Activated CD8-positive, alpha-beta T cell treated with anti-CD3 and anti-CD28 coated beads, Interleukin-2, amount 10 ng/mL, durations not matched to agents 7 days and 5 days (primary cell): ENCODE measurements at regions not wholly inside any gene's neighbourhood (a gene's known extent, or its start where the extent isn't known, plus 50 kb on each side); places are given as distances from the start of the nearest gene placed in this dataset.

Source experiments
- ATAC-seq: fragments of 150-1000 bp; cut with Tn5 transposase; one replicate; pipeline ENCODE4 v1.10.0; 2021; ENCODE audit warnings: moderate library complexity
- CTCF ChIA-PET: fragments of 350-600 bp; sonication (Branson Sonifier 250); formaldehyde crosslinking; loops from one replicate; lab custom pipeline; 2021; ENCODE audit warnings: antibody characterized with exemption; lab: Charles Lee
- POLR2A ChIA-PET: fragments of 350-600 bp; sonication (Branson Sonifier 250); formaldehyde crosslinking; loops from one replicate; lab custom pipeline; 2021; ENCODE audit warnings: antibody characterized with exemption; lab: Charles Lee
- DNase-seq: peaks from one replicate; pipeline ENCODE4 v3.0.0-alpha.2; 2020
- H3K27ac Mint-ChIP-seq: one replicate; pipeline ENCODE4 v1.8.0; 2021; ENCODE audit warnings: mild to moderate bottlenecking, mixed read lengths
- H3K27me3 Mint-ChIP-seq: one replicate; pipeline ENCODE4 v1.8.0; 2021; ENCODE audit warnings: low read depth, mixed read lengths
- H3K36me3 Mint-ChIP-seq: one replicate; pipeline ENCODE4 v1.8.0; 2021; ENCODE audit warnings: low read depth, mixed read lengths
- H3K4me1 Mint-ChIP-seq: one replicate; pipeline ENCODE4 v1.8.0; 2021; ENCODE audit warnings: low read depth, mixed read lengths
- H3K4me3 Mint-ChIP-seq: one replicate; pipeline ENCODE4 v1.8.0; 2021; ENCODE audit warnings: mild to moderate bottlenecking, mixed read lengths
- H3K9me3 Mint-ChIP-seq: one replicate; pipeline ENCODE4 v1.8.0; 2022; ENCODE audit warnings: mixed read lengths; ENCODE audit not compliant: insufficient read depth

GRCh38 chr9:135215571-135216161 is 128.2 kb downstream of the OLFM1 start:
- no peak overlapping the region for H3K27ac Mint-ChIP-seq
- peaks cover 2% of the 10 kb centered on the region for H3K27me3 Mint-ChIP-seq
- no peaks in the 10 kb centered on the region for H3K4me1 Mint-ChIP-seq
- CTCF ChIA-PET = no interaction called here
- H3K9me3 Mint-ChIP-seq = no peaks in the 10 kb centered on the region
- no peak for DNase-seq
- POLR2A ChIA-PET = no interaction called here
- H3K4me3 Mint-ChIP-seq = no peak overlapping the region
- H3K36me3 Mint-ChIP-seq = no peaks in the 10 kb centered on the region
- ATAC-seq = no peak

- H3K27me3 Mint-ChIP-seq = peaks cover 2% of the 10 kb centered on the region
- CTCF ChIA-PET = no interaction called here
- DNase-seq (no peak), ATAC-seq (no peak)
- H3K4me1 Mint-ChIP-seq = no peaks in the 10 kb centered on the region
- no peak overlapping the region for H3K27ac Mint-ChIP-seq
- no peaks in the 10 kb centered on the region for H3K36me3 Mint-ChIP-seq
- H3K4me3 Mint-ChIP-seq = no peak overlapping the region
- POLR2A ChIA-PET = no interaction called here
- no peaks in the 10 kb centered on the region for H3K9me3 Mint-ChIP-seq
These were observed 128.8 kb downstream of the OLFM1 start for GRCh38 chr9:135216236-135216635.

GRCh38 chr9:135216791-135217441 is 129.4 kb downstream of the OLFM1 start:
- POLR2A ChIA-PET = no interaction called here
- ATAC-seq (no peak), DNase-seq (no peak)
- Mint-ChIP-seq H3K9me3 (no peaks in the 10 kb centered on the region), H3K4me3 (no peak overlapping the region), H3K4me1 (no peaks in the 10 kb centered on the region), H3K27ac (no peak overlapping the region), H3K27me3 (peaks cover 2% of the 10 kb centered on the region), H3K36me3 (no peaks in the 10 kb centered on the region)
- CTCF ChIA-PET = no interaction called here

- no peaks in the 10 kb centered on the region for H3K4me1 Mint-ChIP-seq
- ATAC-seq (no peak), DNase-seq (no peak)
- H3K9me3 Mint-ChIP-seq = no peaks in the 10 kb centered on the region
- H3K36me3 Mint-ChIP-seq = no peaks in the 10 kb centered on the region
- peaks cover 2% of the 10 kb centered on the region for H3K27me3 Mint-ChIP-seq
- no peak overlapping the region for H3K4me3 Mint-ChIP-seq
- H3K27ac Mint-ChIP-seq = no peak overlapping the region
- ChIA-PET POLR2A (no interaction called here), CTCF (no interaction called here)
These were observed 130.4 kb downstream of the OLFM1 start for GRCh38 chr9:135217836-135218235.

GRCh38 chr9:135218331-135219225 is 131.1 kb downstream of the OLFM1 start:
- ChIA-PET CTCF (no interaction called here), POLR2A (no interaction called here)
- Mint-ChIP-seq H3K27ac (no peak overlapping the region), H3K9me3 (no peaks in the 10 kb centered on the region), H3K27me3 (peaks cover 2% of the 10 kb centered on the region), H3K4me1 (no peaks in the 10 kb centered on the region), H3K4me3 (no peak overlapping the region), H3K36me3 (no peaks in the 10 kb centered on the region)
- ATAC-seq (no peak), DNase-seq (no peak)

DNA sequence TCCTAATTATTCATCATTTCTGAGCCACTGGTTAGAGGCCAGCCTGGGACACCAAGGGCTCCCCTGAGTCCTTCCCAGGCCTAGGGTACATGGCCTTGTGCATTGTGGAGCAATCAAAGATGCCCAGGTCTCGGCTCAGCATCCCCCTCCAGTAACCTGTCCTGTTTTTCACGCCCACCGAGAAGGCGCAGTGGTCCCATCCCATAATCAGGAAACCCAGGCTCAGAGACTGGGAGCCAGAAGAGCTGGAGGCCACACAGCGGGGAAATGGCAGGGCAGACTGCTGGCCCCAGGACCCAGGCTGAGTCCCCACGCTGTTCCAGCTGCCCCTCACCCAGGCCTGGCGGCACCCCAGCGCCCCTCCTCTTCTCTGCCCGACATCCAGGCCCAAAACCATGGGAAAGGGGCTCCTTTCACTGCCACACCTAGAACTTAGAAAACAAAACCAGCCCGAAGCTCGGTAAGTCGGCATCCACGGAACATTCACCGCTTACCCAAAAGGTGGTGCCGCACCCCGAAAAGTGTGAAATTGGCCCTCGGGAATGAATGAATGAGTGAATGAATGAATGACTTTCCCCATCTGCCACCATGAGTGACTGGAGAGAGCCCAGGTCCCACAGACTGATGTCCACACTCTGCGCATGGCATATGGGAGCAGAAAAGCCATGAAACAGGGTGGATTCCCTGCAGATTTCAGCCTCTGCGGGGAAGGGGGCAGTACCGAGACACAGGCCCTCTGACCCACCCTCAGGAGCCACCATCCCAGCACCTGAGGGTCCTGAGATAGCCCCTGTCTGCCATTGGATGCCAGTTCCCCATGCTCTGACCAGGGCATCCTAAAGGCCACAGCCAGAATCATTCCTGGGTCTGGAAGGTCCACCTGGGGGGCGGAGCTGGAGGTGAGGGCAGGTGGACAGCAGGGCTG is 132.5 kb downstream of the OLFM1 start:
- no peak overlapping the region for H3K27ac Mint-ChIP-seq
- no peak for ATAC-seq
- H3K9me3 Mint-ChIP-seq = no peaks in the 10 kb centered on the region
- CTCF ChIA-PET = no interaction called here
- POLR2A ChIA-PET = no interaction called here
- H3K4me1 Mint-ChIP-seq = no peaks in the 10 kb centered on the region
- no peak for DNase-seq
- H3K27me3 Mint-ChIP-seq = peaks cover 2% of the 10 kb centered on the region
- H3K36me3 Mint-ChIP-seq = no peaks in the 10 kb centered on the region
- no peak overlapping the region for H3K4me3 Mint-ChIP-seq

DNA sequence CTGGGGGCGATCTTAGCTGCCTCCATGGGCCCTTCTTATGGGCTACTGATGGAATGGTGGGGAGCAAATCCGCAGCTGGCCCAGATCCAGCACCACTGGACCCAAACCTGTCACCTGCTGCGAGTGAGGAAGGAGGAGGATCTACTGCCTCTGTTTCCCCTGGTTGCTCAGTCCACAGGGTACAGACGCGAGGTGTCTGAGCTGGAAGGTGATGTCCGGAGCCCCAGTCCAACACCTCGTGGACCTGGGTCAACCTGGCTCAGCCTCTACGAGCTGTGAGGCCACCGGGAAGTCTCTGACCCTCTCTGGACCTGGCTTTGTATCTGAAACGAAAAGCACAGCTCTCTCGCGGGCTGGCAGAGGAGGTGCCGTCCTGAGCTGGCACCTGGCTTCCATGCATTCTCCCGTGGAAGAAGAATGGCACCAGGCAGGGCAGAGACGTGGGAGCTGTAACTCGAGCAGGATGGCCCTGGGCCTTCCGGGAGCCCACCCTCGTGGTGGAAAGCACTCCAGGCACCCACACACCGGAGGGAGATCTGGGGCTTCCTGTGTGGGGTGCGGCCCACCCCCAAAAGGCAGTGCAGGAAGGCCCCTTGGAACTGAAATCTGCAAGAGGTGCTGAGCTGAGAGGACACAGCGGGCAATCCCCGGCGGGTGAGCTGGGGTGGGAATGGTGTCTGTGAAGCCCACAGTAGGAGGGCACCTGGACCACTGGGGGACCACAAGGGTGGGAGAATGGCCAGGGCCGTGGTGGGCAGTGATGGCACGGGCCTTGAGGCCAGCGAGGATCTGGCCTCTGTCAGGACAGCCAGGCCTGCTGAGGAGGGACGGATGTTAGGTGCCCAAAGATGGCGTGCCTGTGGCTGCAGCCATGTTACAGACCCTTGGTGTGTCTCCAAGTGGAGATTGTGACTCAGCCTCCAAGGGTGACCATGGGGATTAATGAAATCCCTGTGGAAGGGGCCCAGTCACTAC is 133.4 kb downstream of the OLFM1 start:
- Mint-ChIP-seq H3K4me1 (no peaks in the 10 kb centered on the region), H3K27ac (no peak overlapping the region), H3K9me3 (no peaks in the 10 kb centered on the region), H3K4me3 (no peak overlapping the region), H3K27me3 (peaks cover 2% of the 10 kb centered on the region), H3K36me3 (no peaks in the 10 kb centered on the region)
- ATAC-seq (no peak), DNase-seq (no peak)
- POLR2A ChIA-PET = no interaction called here
- CTCF ChIA-PET = no interaction called here

- H3K36me3 Mint-ChIP-seq = no peaks in the 10 kb centered on the region
These were observed 134.1 kb downstream of the OLFM1 start for GRCh38 chr9:135221576-135221950.

GRCh38 chr9:135221951-135222631 is 134.6 kb downstream of the OLFM1 start:
- H3K4me3 Mint-ChIP-seq = no peak overlapping the region
- no peaks in the 10 kb centered on the region for H3K36me3 Mint-ChIP-seq
- H3K27ac Mint-ChIP-seq = no peak overlapping the region
- H3K27me3 Mint-ChIP-seq = peaks cover 2% of the 10 kb centered on the region
- no peaks in the 10 kb centered on the region for H3K9me3 Mint-ChIP-seq
- CTCF ChIA-PET = no interaction called here
- no peaks in the 10 kb centered on the region for H3K4me1 Mint-ChIP-seq
- no peak for ATAC-seq
- POLR2A ChIA-PET = no interaction called here
- no peak for DNase-seq

More at GRCh38 chr9:135221576-135221950, 134.1 kb downstream of the OLFM1 start:
- no peak overlapping the region for H3K27ac Mint-ChIP-seq
- no peaks in the 10 kb centered on the region for H3K9me3 Mint-ChIP-seq
- CTCF ChIA-PET = no interaction called here
- DNase-seq (no peak), ATAC-seq (no peak)
- no peak overlapping the region for H3K4me3 Mint-ChIP-seq
- H3K27me3 Mint-ChIP-seq = peaks cover 2% of the 10 kb centered on the region
- POLR2A ChIA-PET = no interaction called here
- no peaks in the 10 kb centered on the region for H3K4me1 Mint-ChIP-seq

DNA sequence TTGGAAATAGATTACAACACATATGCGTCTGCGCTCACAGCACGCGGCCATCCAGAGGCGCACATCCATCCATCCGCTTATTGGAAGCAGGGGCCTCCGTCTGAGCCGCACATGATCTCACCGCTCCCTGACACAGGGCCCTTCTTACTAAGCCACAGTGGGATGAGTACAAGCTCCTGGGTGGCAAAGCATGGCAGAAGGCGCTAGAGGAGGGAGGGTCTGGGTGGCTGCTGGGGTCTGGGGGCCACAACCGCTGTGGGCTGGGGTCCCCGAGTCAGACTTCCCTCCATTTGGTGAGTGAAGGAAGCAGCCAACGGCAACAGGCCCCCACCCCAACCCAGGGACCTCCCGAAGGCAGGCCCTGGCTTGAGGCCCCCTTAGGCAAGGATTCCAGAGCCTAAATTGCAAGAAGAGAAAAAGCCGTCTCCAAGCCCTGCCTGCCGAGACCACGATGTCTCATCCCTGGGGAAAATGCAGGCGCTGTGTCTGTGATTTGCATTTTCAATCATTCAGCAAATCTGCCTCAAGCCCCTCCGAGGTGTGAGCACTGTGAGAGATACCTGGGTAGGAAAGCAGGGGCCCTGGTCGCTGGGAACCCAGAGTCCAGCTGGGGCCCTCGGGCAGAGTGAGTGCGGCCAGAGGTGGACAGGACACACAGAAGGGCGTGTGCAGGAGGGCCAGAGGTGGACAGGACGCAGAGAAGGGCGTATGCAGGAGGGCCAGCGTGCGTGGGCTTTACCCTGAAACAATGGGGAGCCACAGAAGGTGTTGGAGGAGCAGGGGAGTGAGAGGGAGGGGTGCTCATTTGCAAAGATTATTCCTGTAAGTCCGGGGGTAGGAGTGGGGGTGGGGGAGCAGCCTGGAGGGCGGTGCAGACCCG is 135.7 kb downstream of the OLFM1 start:
- ATAC-seq = no peak
- Mint-ChIP-seq H3K9me3 (no peaks in the 10 kb centered on the region), H3K36me3 (no peaks in the 10 kb centered on the region), H3K27ac (no peak overlapping the region), H3K27me3 (no peaks in the 10 kb centered on the region), H3K4me1 (no peaks in the 10 kb centered on the region), H3K4me3 (no peak overlapping the region)
- CTCF ChIA-PET = no interaction called here
- POLR2A ChIA-PET = no interaction called here
- DNase-seq = no peak
